Heart left ventricle (tissue), 16 donors: ENCODE measurements at regions not wholly inside any gene's neighbourhood (a gene's known extent, or its start where the extent isn't known, plus 50 kb on each side); places are given as distances from the start of the nearest gene placed in this dataset.

ENCODE experiments used
- ATAC-seq, 4 donors: fragments of 200-7000 bp; cut with Tn5 transposase; one replicate each; pipeline ENCODE4 v1.9.1; 2020 to 2022; ENCODE audit warnings: moderate library complexity in 4 of 4, mild to moderate bottlenecking in 3 of 4, moderate number of reproducible peaks in 1 of 4
- DNase-seq, 5 donors: peaks; one replicate each; pipeline ENCODE4 v3.0.0-alpha.2; 2020
- H3K27ac ChIP-seq, 12 donors: fragments of 200-600 bp; sonication (generic) in 4 of 12; one replicate each; pipeline versions ENCODE4 v1.5.0 to v1.8.0; 2016 to 2022; ENCODE audit warnings: mild to moderate bottlenecking in 2 of 12
- H3K27me3 ChIP-seq, 9 donors: fragments of 200-600 bp; sonication (generic) in 2 of 9; one replicate each; pipeline versions ENCODE4 v1.5.1 to v1.8.0; 2016 to 2022; ENCODE audit warnings: mild to moderate bottlenecking in 3 of 9
- H3K36me3 ChIP-seq, 9 donors: fragments of 200-600 bp; sonication (generic) in 2 of 9; one replicate each; pipeline versions ENCODE4 v1.5.0 to v1.8.0; 2018 to 2022; ENCODE audit warnings: mild to moderate bottlenecking in 2 of 9
- H3K4me1 ChIP-seq, 12 donors: fragments of 200-600 bp; sonication (generic) in 4 of 12; one replicate each; pipeline versions ENCODE4 v1.5.0 to v1.8.0; 2016 to 2022; ENCODE audit warnings: mild to moderate bottlenecking in 3 of 12
- H3K4me3 ChIP-seq, 12 donors: fragments of 200-600 bp; sonication (generic) in 4 of 12; one replicate each; pipeline versions ENCODE4 v1.5.0 to v1.8.0; 2017 to 2022; ENCODE audit warnings: mild to moderate bottlenecking in 9 of 12, moderate library complexity in 4 of 12
- H3K9me3 ChIP-seq, 12 donors: fragments of 200-600 bp; sonication (generic) in 4 of 12; one replicate each; pipeline versions ENCODE4 v1.5.0 to v1.8.0; 2016 to 2022; ENCODE audit warnings: mild to moderate bottlenecking in 1 of 12
- CTCF ChIP-seq, 12 donors: fragments of 200-600 bp; sonication (generic) in 4 of 12; IDR thresholded peaks; one replicate each; pipeline versions ENCODE4 v1.5.0 to v1.8.0; 2018 to 2022; ENCODE audit warnings: antibody characterized with exemption in 12 of 12, mild to moderate bottlenecking in 5 of 12
- POLR2A ChIP-seq, 2 donors: fragments of 450-650 bp; IDR thresholded peaks; one replicate each; pipeline ENCODE4 v1.6.1; 2017; ENCODE audit warnings: antibody characterized with exemption in 2 of 2, mild to moderate bottlenecking in 2 of 2, moderate library complexity in 2 of 2
- WGBS, 4 donors: extraction: QIAGEN DNeasy Blood & Tissue Kit in 2 of 4; methylation state at CpG; one replicate each; pipeline versions ENCODE4 v1.1.5 to v1.1.7; 2013 to 2018; 5-methylcytosine and 5-hydroxymethylcytosine counted together
- intact Hi-C, 10 donors: fragments of 100-400 bp; cut with DNase I; formaldehyde crosslinking; loops; one replicate each; pipeline versions ENCODE4 v1.11.1 to v1.14.2; 2022
- donor health status: ischemic (EF 13 %, LVEDD 7.1; RV severe dilation, severe dysfunction).
- donor health status: healthy with polysubstance abuse.
- donor health status: DM: no; HTN: yes; CAD: no.
- donor health status: DM: no; HTN: no; CAD: no.
- donor health status: ischemic (EF 25% LVEDD 6.9; RV normal size, moderate dysfunction).
- donor health status: ischemic (EF 25% LVEDD 5.7; RV mildly dilated, moderate dysfunction).
- donor health status: healthy.
- donor health status: DM: yes; HTN: yes; CAD: no.
- donor health status: ischemic (EF 35%, LVEDD 5.7; RV mildly dilated, moderate dysfunction).
- donor health status: nonischemic (EF 11% LVEDD 7.7; RV severe dilation, severe dysfunction).
- donor health status: DM: yes; HTN: yes; CAD: no.
- donor health status: PGD.
- donor health status: ischemic (EF 29% LVEDD 5.4; RV normal size, mild dysfunction).
- donor health status: nonischemic (EF 23%, LVEDD 6.1; RV moderate dilation, normal function).

- no peak for ATAC-seq
Measured at GRCh38 chr6:85006362-85006761, 242.0 kb upstream of the TBX18 start.

GRCh38 chr6:85005494-85005893 is 241.1 kb upstream of the TBX18 start:
- TF ChIP-seq CTCF (IDR thresholded peaks at IDR 0.05) (no peak), POLR2A (IDR thresholded peaks at IDR 0.05) (no peak)
- intact Hi-C loops, result loop anchor here in 1 of 10 donors (10.0 kb wide), 1 partner anchor 231 kb away; no protein-coding TSS in a partner anchor
- H3K27ac ChIP-seq, result no peak overlapping the region
- H3K9me3 ChIP-seq, result no peaks in the 10 kb centered on the region
- no peak overlapping the region for H3K4me3 ChIP-seq
- no peaks in the 10 kb centered on the region for H3K36me3 ChIP-seq
- no peak for ATAC-seq
- H3K27me3 ChIP-seq, result no peaks in the 10 kb centered on the region
- no peak for DNase-seq
- H3K4me1 ChIP-seq, result no peaks in the 10 kb centered on the region
- 61 to 79% (median 69%) methylated on average over 3 of the region's 3 CpGs for WGBS, 4 donors

More at GRCh38 chr6:85006362-85006761, 242.0 kb upstream of the TBX18 start:
- no peak for DNase-seq
- Histone ChIP-seq H3K4me1 (no peaks in the 10 kb centered on the region), H3K27ac (no peak overlapping the region), H3K9me3 (no peaks in the 10 kb centered on the region), H3K27me3 (no peaks in the 10 kb centered on the region), H3K4me3 (no peak overlapping the region), H3K36me3 (no peaks in the 10 kb centered on the region)
- TF ChIP-seq CTCF (IDR thresholded peaks at IDR 0.05) (no peak), POLR2A (IDR thresholded peaks at IDR 0.05) (no peak)
- intact Hi-C loops, result loop anchor here in 1 of 10 donors (10.0 kb wide), 1 partner anchor 232 kb away; no protein-coding TSS in a partner anchor

GRCh38 chr6:85004361-85004995 is 240.1 kb upstream of the TBX18 start:
- 54 to 75% (median 63%) methylated on average over 2 of the region's 2 CpGs for WGBS, 4 donors
- no peak for DNase-seq

GRCh38 chr6:85002847-85003246 is 238.4 kb upstream of the TBX18 start:
- no peak overlapping the region for H3K27ac ChIP-seq
- no peaks in the 10 kb centered on the region for H3K27me3 ChIP-seq
- no peaks in the 10 kb centered on the region for H3K4me1 ChIP-seq
- TF ChIP-seq CTCF (IDR thresholded peaks at IDR 0.05) (no peak), POLR2A (IDR thresholded peaks at IDR 0.05) (no peak)
- 63 to 71% (median 68%) methylated on average over 3 of the region's 3 CpGs for WGBS, 4 donors
- DNase-seq (no peak), ATAC-seq (no peak)
- intact Hi-C loops, result loop anchor here in 1 of 10 donors (10.0 kb wide), 1 partner anchor 228 kb away; no protein-coding TSS in a partner anchor
- no peaks in the 10 kb centered on the region for H3K36me3 ChIP-seq
- no peaks in the 10 kb centered on the region for H3K9me3 ChIP-seq
- no peak overlapping the region for H3K4me3 ChIP-seq

More at GRCh38 chr6:85004361-85004995, 240.1 kb upstream of the TBX18 start:
- TF ChIP-seq POLR2A (IDR thresholded peaks at IDR 0.05), result no peak
- TF ChIP-seq CTCF (IDR thresholded peaks at IDR 0.05), result no peak
- intact Hi-C loops, result loop anchor here in 1 of 10 donors (10.0 kb wide), 1 partner anchor 230 kb away; no protein-coding TSS in a partner anchor
- no peaks in the 10 kb centered on the region for H3K27me3 ChIP-seq
- peak; percentile 26 to 69 (median 39) for ATAC-seq
- no peaks in the 10 kb centered on the region for H3K9me3 ChIP-seq
- H3K27ac ChIP-seq, result no peak overlapping the region
- H3K4me1 ChIP-seq, result no peaks in the 10 kb centered on the region
- no peaks in the 10 kb centered on the region for H3K36me3 ChIP-seq
- H3K4me3 ChIP-seq, result no peak overlapping the region
